ENCODE measurements at regions not wholly inside any gene's neighbourhood (a gene's known extent, or its start where the extent isn't known, plus 50 kb on each side); places are given as distances from the start of the nearest gene placed in this dataset.

DNA sequence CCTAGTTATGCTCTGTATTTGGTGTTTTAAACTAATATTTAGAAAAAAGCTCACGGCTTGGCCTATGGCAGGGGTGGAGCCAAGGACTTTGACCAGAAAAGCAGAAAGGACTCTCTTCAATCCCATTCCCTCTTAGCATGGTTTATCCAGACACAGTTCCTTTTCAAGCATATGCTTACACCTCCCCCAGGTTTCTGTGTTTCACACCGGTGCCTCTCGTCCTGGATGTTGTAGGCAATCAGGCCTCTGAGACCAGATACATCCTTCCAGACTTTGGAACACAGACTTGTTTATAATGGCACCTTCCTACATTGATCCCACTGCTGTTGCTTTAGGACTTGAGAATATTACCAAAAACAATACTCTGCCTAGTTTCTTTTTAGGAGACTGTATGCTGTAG is 440.5 kb upstream of the ARPP21 start:
- TF ChIP-seq EZH2phosphoT487 (IDR thresholded peaks at IDR 0.05; ENCODE audit: low read depth) = no peak
- TF ChIP-seq, protein P1, sequence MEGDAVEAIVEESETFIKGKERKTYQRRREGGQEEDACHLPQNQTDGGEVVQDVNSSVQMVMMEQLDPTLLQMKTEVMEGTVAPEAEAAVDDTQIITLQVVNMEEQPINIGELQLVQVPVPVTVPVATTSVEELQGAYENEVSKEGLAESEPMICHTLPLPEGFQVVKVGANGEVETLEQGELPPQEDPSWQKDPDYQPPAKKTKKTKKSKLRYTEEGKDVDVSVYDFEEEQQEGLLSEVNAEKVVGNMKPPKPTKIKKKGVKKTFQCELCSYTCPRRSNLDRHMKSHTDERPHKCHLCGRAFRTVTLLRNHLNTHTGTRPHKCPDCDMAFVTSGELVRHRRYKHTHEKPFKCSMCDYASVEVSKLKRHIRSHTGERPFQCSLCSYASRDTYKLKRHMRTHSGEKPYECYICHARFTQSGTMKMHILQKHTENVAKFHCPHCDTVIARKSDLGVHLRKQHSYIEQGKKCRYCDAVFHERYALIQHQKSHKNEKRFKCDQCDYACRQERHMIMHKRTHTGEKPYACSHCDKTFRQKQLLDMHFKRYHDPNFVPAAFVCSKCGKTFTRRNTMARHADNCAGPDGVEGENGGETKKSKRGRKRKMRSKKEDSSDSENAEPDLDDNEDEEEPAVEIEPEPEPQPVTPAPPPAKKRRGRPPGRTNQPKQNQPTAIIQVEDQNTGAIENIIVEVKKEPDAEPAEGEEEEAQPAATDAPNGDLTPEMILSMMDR (IDR thresholded peaks at IDR 0.05; ENCODE audit: low read depth, low read length) = no peak
- Histone ChIP-seq H3K4me3 (ENCODE audit: low read length) (no peak overlapping the region), H3K9me3 (ENCODE audit: insufficient read depth, low read length) (no peaks in the 10 kb centered on the region; the same call in 1 of the 2 replicates), H3K27ac (ENCODE audit: low read length) (no peak overlapping the region), H3K79me2 (ENCODE audit: low read length) (no peaks in the 10 kb centered on the region), H3K4me2 (ENCODE audit: low read length) (no peak overlapping the region), H2AFZ (ENCODE audit: low read depth, low read length) (no peak overlapping the region), H3K27me3 (ENCODE audit: low read depth, low read length) (no peaks in the 10 kb centered on the region), H3K4me1 (ENCODE audit: low read length) (peaks cover 10% of the 10 kb centered on the region), H3K36me3 (replicated peaks; ENCODE audit: low read depth, low read length) (no peaks in the 10 kb centered on the region), H4K20me1 (ENCODE audit: insufficient read depth, low read length) (no peaks in the 10 kb centered on the region), H3K9ac (ENCODE audit: low read length) (no peak overlapping the region)

DNA sequence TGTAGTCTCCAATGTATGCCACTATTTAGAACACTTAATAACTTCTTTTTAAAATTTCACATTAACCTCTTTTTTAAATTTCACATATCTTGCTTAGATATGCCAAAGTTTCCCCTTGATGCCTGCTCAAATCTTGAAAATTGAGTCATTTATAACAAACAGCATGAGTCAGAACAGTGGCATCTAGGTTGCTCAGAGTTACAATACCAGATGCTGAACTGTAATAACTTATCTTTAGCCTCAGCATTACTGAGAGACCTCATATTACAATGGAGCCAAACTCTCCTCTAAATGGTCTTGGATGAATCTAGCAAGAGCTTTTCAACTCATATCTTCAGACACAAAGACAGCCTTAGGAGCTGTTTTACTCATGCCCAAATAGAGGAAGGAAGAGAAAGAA is 439.3 kb upstream of the ARPP21 start:
- Histone ChIP-seq H3K9me3 (ENCODE audit: insufficient read depth, low read length) (no peaks in the 10 kb centered on the region; the same call in 1 of the 2 replicates), H3K79me2 (ENCODE audit: low read length) (no peaks in the 10 kb centered on the region), H4K20me1 (ENCODE audit: insufficient read depth, low read length) (no peaks in the 10 kb centered on the region), H3K27ac (ENCODE audit: low read length) (no peak overlapping the region), H3K9ac (ENCODE audit: low read length) (no peak overlapping the region), H2AFZ (ENCODE audit: low read depth, low read length) (no peak overlapping the region), H3K4me3 (ENCODE audit: low read length) (no peak overlapping the region), H3K36me3 (replicated peaks; ENCODE audit: low read depth, low read length) (no peaks in the 10 kb centered on the region), H3K4me2 (ENCODE audit: low read length) (peak overlapping the region; percentile 20; the same call in 1 of the 2 replicates), H3K27me3 (ENCODE audit: low read depth, low read length) (no peaks in the 10 kb centered on the region), H3K4me1 (ENCODE audit: low read length) (peaks cover 10% of the 10 kb centered on the region)
- no peak for TF ChIP-seq EZH2phosphoT487 (IDR thresholded peaks at IDR 0.05; ENCODE audit: low read depth)
- TF ChIP-seq, protein P1 (IDR thresholded peaks at IDR 0.05; ENCODE audit: low read depth, low read length) = no peak

- Histone ChIP-seq H2AFZ (ENCODE audit: low read depth, low read length) (no peak overlapping the region), H4K20me1 (ENCODE audit: insufficient read depth, low read length) (no peaks in the 10 kb centered on the region), H3K79me2 (ENCODE audit: low read length) (no peaks in the 10 kb centered on the region), H3K9me3 (ENCODE audit: insufficient read depth, low read length) (no peaks in the 10 kb centered on the region; the same call in 1 of the 2 replicates), H3K4me3 (ENCODE audit: low read length) (no peak overlapping the region), H3K4me2 (ENCODE audit: low read length) (no peak overlapping the region), H3K4me1 (ENCODE audit: low read length) (peaks cover 10% of the 10 kb centered on the region), H3K36me3 (replicated peaks; ENCODE audit: low read depth, low read length) (no peaks in the 10 kb centered on the region), H3K27me3 (ENCODE audit: low read depth, low read length) (no peaks in the 10 kb centered on the region), H3K9ac (ENCODE audit: low read length) (no peak overlapping the region), H3K27ac (ENCODE audit: low read length) (no peak overlapping the region)
- TF ChIP-seq, protein P1 (IDR thresholded peaks at IDR 0.05; ENCODE audit: low read depth, low read length) = no peak
- TF ChIP-seq EZH2phosphoT487 (IDR thresholded peaks at IDR 0.05; ENCODE audit: low read depth) = no peak
These were observed 438.1 kb upstream of the ARPP21 start for GRCh38 chr3:35201211-35201610.

DNA sequence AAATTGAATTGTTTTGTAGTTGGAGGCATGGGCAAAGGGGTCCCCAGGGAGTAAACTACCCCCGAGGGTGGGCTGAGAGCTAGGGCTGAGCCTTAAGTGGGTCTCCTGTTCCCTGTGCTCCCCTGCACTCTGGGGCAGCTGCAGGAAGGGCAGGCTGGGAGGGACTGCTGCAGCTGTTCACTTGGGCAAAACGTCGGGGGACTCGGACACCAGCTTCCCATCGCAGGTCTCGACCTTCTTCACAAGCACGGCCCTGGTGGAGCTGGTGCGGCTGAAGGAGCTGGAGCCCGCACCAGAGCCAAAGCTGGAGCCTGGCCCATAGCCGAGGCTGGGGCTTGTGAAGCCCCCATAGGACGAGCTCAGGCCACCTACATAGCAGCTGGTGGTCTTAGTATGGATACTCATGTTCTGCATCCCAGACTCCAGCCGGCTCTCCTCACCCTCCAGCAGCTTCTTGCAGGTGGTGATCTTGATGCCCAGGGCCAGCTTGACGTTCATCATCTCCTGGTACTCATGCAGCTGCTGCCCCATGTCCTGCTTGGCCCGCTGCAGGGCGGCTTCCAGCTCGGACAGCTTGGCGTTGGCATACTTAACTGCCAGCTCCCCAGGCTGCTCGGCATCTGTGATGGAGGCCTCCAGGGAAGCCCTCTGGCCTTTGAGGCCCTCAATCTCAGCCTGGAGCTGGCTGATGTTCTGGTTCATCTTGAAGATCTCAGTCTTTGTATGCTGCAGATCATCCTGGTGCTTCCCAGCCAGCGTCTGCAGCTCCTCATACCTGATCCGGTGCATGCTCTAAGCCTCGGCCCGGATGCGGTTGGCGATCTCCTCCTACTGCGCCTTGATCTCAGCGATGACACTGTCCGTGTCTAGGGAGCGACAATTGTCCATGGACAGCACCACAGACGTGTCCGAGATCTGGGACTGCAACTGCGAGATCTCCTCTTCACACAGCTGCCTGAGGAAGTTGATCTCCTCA is 423.5 kb upstream of the ARPP21 start:
- Histone ChIP-seq H2AFZ (ENCODE audit: low read depth, low read length) (no peak overlapping the region), H3K4me3 (ENCODE audit: low read length) (no peak overlapping the region), H3K4me1 (ENCODE audit: low read length) (peaks cover 3% of the 10 kb centered on the region; the same call in 1 of the 2 replicates), H4K20me1 (ENCODE audit: insufficient read depth, low read length) (no peaks in the 10 kb centered on the region), H3K27me3 (ENCODE audit: low read depth, low read length) (no peaks in the 10 kb centered on the region), H3K79me2 (ENCODE audit: low read length) (no peaks in the 10 kb centered on the region), H3K27ac (ENCODE audit: low read length) (no peak overlapping the region), H3K9ac (ENCODE audit: low read length) (no peak overlapping the region), H3K9me3 (ENCODE audit: insufficient read depth, low read length) (no peaks in the 10 kb centered on the region), H3K36me3 (replicated peaks; ENCODE audit: low read depth, low read length) (no peaks in the 10 kb centered on the region), H3K4me2 (ENCODE audit: low read length) (no peak overlapping the region)
- TF ChIP-seq, protein P1 (IDR thresholded peaks at IDR 0.05; ENCODE audit: low read depth, low read length) = no peak
- TF ChIP-seq EZH2phosphoT487 (IDR thresholded peaks at IDR 0.05; ENCODE audit: low read depth) = no peak
